TTC549 (cell line): ENCODE measurements at regions not wholly inside any gene's neighbourhood (a gene's known extent, or its start where the extent isn't known, plus 50 kb on each side); places are given as distances from the start of the nearest gene placed in this dataset.
A peak's percentile ranks its signal among the peaks of the same experiment; 100 is the strongest.

Source experiments
- FAIRE-seq: peaks from 2 replicates; lab custom pipeline; 2012; peaks lifted over from hg19 to GRCh38; lab: Jason Lieb, UNC

GRCh38 chr12:45102818-45103217, 51.9 kb upstream of the DBX2 start:
- no peak for FAIRE-seq

- FAIRE-seq, result no peak
These were observed 55.1 kb upstream of the DBX2 start for GRCh38 chr12:45105996-45106395.

GRCh38 chr12:45112306-45112705, 61.4 kb upstream of the DBX2 start:
- FAIRE-seq, result no peak

GRCh38 chr12:45121224-45121623, 70.3 kb upstream of the DBX2 start:
- FAIRE-seq, result no peak

- FAIRE-seq, result peak; percentile 93
These were observed 72.0 kb upstream of the DBX2 start for GRCh38 chr12:45122768-45123380.

GRCh38 chr12:45124485-45125155, 73.7 kb upstream of the DBX2 start:
- no peak for FAIRE-seq

GRCh38 chr12:45125997-45126396, 75.1 kb upstream of the DBX2 start:
- FAIRE-seq, result no peak

- no peak for FAIRE-seq
These were observed 77.7 kb upstream of the DBX2 start for GRCh38 chr12:45128637-45129036.

- peak; percentile 94 for FAIRE-seq
These were observed 80.0 kb upstream of the DBX2 start for GRCh38 chr12:45130881-45131281.

- no peak for FAIRE-seq
These were observed 80.6 kb upstream of the DBX2 start for GRCh38 chr12:45131506-45131905.

GRCh38 chr12:45138609-45139008, 77.3 kb upstream of the ANO6 start:
- FAIRE-seq, result no peak

GRCh38 chr12:45148006-45148405, 67.9 kb upstream of the ANO6 start:
- no peak for FAIRE-seq

GRCh38 chr12:45148619-45149018, 67.3 kb upstream of the ANO6 start:
- no peak for FAIRE-seq

- no peak for FAIRE-seq
These were observed 50.6 kb upstream of the ANO6 start for GRCh38 chr12:45165284-45165683.

GRCh38 chr12:45166056-45166455, 49.8 kb upstream of the ANO6 start:
- FAIRE-seq, result no peak
